ENCODE measurements at regions not wholly inside any gene's neighbourhood (a gene's known extent, or its start where the extent isn't known, plus 50 kb on each side); places are given as distances from the start of the nearest gene placed in this dataset.

DNA sequence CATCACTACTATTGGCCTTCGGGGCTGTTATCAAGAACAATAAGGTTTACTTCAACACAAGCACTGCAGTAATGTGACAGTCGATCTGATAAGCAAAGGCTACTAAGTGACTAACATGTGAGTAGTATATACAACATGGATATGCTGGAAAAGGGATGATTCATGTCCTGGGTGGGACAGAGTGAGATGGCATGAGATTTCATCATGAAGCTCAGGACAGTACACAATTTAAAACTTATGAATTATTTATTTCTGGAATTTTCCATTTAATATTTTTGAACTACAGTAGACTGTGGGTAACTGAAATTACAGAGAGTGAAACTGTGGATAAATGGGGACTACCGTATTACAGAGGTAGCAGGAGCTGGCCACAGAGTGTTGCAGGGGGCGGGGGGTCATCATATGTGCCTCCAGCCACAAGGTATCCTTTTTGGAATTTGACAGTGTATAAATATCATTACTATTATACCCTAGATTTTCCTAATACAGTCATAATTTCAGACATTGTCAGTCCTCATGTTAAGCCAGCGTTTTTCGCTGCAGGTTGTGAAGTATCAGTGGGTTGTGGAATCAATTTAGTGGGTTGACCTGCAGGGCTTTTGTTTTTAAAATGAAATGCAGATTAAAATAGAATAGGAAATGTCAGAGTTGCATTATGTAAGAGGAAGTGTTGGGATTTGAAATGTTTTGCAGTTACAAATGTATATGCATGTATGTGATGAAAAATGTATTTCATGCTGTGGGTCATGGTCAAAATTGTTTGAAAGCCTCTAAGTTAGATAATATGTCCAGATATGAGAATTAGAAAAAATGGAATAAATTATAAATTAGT is 148.0 kb upstream of the NUDT4 start (continued):
- TF ChIP-seq, protein P1, sequence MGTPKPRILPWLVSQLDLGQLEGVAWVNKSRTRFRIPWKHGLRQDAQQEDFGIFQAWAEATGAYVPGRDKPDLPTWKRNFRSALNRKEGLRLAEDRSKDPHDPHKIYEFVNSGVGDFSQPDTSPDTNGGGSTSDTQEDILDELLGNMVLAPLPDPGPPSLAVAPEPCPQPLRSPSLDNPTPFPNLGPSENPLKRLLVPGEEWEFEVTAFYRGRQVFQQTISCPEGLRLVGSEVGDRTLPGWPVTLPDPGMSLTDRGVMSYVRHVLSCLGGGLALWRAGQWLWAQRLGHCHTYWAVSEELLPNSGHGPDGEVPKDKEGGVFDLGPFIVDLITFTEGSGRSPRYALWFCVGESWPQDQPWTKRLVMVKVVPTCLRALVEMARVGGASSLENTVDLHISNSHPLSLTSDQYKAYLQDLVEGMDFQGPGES (IDR thresholded peaks at IDR 0.05; ENCODE audit: low read depth, low read length), result no peak
- TF ChIP-seq RAD21 (IDR thresholded peaks at IDR 0.05; ENCODE audit: low read length), result 0 out of 2 replicates have a peak, but pooled peaks have one; percentile 19
- peak; percentile 33; the same call in 1 of the 2 replicates for TF ChIP-seq GABPA (IDR thresholded peaks at IDR 0.05; ENCODE audit: low read depth)
- peak; percentile 86 for TF ChIP-seq MEF2A (IDR thresholded peaks at IDR 0.05; ENCODE audit: borderline replicate concordance, low read depth)
- TF ChIP-seq EZH2phosphoT487 (IDR thresholded peaks at IDR 0.05; ENCODE audit: borderline replicate concordance, low read depth), result no peak
- peak; percentile 100 for TF ChIP-seq JUND (IDR thresholded peaks at IDR 0.05)
- peak; percentile 84 for TF ChIP-seq CHD2 (IDR thresholded peaks at IDR 0.05; ENCODE audit: low read length, partially characterized antibody)
- TF ChIP-seq EP300 (IDR thresholded peaks at IDR 0.05; ENCODE audit: borderline replicate concordance in 1 of 2, low read depth in 1 of 2, low read length in 1 of 2), result peak; percentile 95 to 99
- TF ChIP-seq POLR2AphosphoS5 (IDR thresholded peaks at IDR 0.05; ENCODE audit: low read depth, low read length), result peak; percentile 96
- peak; percentile 98 for TF ChIP-seq FOSL2 (IDR thresholded peaks at IDR 0.05; ENCODE audit: borderline replicate concordance, low read depth)
- TF ChIP-seq RXRA (IDR thresholded peaks at IDR 0.05; ENCODE audit: borderline replicate concordance, low read depth), result peak; percentile 94
- peak; percentile 91; the same call in 1 of the 2 replicates for TF ChIP-seq SIN3A (IDR thresholded peaks at IDR 0.05; ENCODE audit: borderline replicate concordance, low read depth, low read length)
- peak; percentile 100 for TF ChIP-seq TCF12 (IDR thresholded peaks at IDR 0.05)
- 0 out of 2 replicates have a peak, but pooled peaks have one; percentile 58 for TF ChIP-seq MXI1 (IDR thresholded peaks at IDR 0.05; ENCODE audit: low read depth, low read length)

DNA sequence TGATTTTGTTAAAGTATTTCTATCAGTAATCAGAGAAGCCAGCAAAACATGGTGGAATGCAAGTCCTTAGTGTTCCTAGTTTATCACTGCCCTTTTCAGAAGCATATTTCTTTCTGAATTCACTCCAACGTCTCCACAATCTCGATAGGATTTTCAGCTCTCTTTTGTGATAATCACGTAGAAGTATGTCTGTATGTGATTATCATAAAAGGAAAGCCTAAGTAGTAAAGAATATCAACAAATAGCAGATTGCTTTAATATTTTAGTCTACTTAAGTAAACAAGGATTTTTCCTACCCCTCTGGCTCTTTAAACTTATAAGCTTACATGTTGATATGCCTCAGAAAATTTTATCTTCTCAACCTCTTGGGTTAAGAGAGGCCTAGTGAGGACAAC is 147.4 kb upstream of the NUDT4 start:
- no peak for DNase-seq

More for the DNA sequence above, 147.4 kb upstream of the NUDT4 start:
- WGBS (ENCODE audit: low lambda C conversion rate), result 43% methylated on average over 3 of the region's 3 CpGs
- Histone ChIP-seq H3K4me2 (peak overlapping the region; percentile 59), H3F3A (replicated peaks; ENCODE audit: insufficient read depth) (peaks cover 18% of the 10 kb centered on the region), H4K20me1 (ENCODE audit: insufficient read depth) (no peaks in the 10 kb centered on the region), H3K79me2 (ENCODE audit: insufficient read depth) (no peaks in the 10 kb centered on the region), H3K36me3 (replicated peaks in 1 of 2; ENCODE audit: control insufficient read depth in 1 of 2, insufficient read depth in 2 of 2, low read length in 1 of 2) (peaks cover 0 to 6% of the 10 kb centered on the region in 2 experiments), H2AFZ (ENCODE audit: low read depth) (peak overlapping the region; percentile 66; the same call in 1 of the 2 replicates), H3K27ac (ENCODE audit: low read depth in 2 of 2, low read length in 1 of 2) (peak overlapping the region; percentile 66 to 97; a peak in 3 of 4 replicates), H3K4me3 (ENCODE audit: low read depth in 2 of 2, low read length in 1 of 2) (no peak overlapping the region), H3K27me3 (ENCODE audit: insufficient read depth) (no peaks in the 10 kb centered on the region), H3K9me2 (no peaks in the 10 kb centered on the region), H3K9me3 (peaks cover 17% of the 10 kb centered on the region), H3K4me1 (ENCODE audit: control insufficient read depth in 1 of 2, insufficient read depth in 2 of 2, low read depth in 1 of 2, low read length in 1 of 2) (peaks cover 5 to 13% of the 10 kb centered on the region in 2 experiments), H3K9ac (peak overlapping the region; percentile 41; the same call in 1 of the 2 replicates)
- ChIA-PET CTCF (interaction anchor here (1.2 kb wide), 2 partner anchors 12 to 150 kb away, joined by 3 read pairs; no protein-coding TSS in a partner anchor), POLR2A (no interaction called here)
- TF ChIP-seq NRF1 (IDR thresholded peaks at IDR 0.05; ENCODE audit: low read depth, low read length), result no peak
- no peak for TF ChIP-seq EP300 (IDR thresholded peaks at IDR 0.05; ENCODE audit: borderline replicate concordance in 1 of 2, low read depth in 1 of 2, low read length in 1 of 2)
- TF ChIP-seq, protein P2, sequence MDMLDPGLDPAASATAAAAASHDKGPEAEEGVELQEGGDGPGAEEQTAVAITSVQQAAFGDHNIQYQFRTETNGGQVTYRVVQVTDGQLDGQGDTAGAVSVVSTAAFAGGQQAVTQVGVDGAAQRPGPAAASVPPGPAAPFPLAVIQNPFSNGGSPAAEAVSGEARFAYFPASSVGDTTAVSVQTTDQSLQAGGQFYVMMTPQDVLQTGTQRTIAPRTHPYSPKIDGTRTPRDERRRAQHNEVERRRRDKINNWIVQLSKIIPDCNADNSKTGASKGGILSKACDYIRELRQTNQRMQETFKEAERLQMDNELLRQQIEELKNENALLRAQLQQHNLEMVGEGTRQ (IDR thresholded peaks at IDR 0.05; ENCODE audit: borderline replicate concordance, low read depth, low read length), result no peak
- no peak for TF ChIP-seq TEAD4 (IDR thresholded peaks at IDR 0.05; ENCODE audit: borderline replicate concordance, insufficient read depth)
- TF ChIP-seq, protein P3, sequence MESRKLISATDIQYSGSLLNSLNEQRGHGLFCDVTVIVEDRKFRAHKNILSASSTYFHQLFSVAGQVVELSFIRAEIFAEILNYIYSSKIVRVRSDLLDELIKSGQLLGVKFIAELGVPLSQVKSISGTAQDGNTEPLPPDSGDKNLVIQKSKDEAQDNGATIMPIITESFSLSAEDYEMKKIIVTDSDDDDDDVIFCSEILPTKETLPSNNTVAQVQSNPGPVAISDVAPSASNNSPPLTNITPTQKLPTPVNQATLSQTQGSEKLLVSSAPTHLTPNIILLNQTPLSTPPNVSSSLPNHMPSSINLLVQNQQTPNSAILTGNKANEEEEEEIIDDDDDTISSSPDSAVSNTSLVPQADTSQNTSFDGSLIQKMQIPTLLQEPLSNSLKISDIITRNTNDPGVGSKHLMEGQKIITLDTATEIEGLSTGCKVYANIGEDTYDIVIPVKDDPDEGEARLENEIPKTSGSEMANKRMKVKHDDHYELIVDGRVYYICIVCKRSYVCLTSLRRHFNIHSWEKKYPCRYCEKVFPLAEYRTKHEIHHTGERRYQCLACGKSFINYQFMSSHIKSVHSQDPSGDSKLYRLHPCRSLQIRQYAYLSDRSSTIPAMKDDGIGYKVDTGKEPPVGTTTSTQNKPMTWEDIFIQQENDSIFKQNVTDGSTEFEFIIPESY (IDR thresholded peaks at IDR 0.05; ENCODE audit: borderline replicate concordance, low read depth), result no peak
- TF ChIP-seq GATA2 (CRISPR knock-in tag; IDR thresholded peaks at IDR 0.05), result no peak
- TF ChIP-seq JUND (IDR thresholded peaks at IDR 0.05), result no peak
- TF ChIP-seq SIN3A (IDR thresholded peaks at IDR 0.05; ENCODE audit: borderline replicate concordance, low read depth, low read length), result no peak
- TF ChIP-seq, protein P4, sequence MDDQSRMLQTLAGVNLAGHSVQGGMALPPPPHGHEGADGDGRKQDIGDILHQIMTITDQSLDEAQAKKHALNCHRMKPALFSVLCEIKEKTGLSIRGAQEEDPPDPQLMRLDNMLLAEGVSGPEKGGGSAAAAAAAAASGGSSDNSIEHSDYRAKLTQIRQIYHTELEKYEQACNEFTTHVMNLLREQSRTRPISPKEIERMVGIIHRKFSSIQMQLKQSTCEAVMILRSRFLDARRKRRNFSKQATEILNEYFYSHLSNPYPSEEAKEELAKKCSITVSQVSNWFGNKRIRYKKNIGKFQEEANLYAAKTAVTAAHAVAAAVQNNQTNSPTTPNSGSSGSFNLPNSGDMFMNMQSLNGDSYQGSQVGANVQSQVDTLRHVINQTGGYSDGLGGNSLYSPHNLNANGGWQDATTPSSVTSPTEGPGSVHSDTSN (IDR thresholded peaks at IDR 0.05), result no peak
- no peak for TF ChIP-seq RXRA (IDR thresholded peaks at IDR 0.05; ENCODE audit: borderline replicate concordance, low read depth)
- TF ChIP-seq, protein P5, sequence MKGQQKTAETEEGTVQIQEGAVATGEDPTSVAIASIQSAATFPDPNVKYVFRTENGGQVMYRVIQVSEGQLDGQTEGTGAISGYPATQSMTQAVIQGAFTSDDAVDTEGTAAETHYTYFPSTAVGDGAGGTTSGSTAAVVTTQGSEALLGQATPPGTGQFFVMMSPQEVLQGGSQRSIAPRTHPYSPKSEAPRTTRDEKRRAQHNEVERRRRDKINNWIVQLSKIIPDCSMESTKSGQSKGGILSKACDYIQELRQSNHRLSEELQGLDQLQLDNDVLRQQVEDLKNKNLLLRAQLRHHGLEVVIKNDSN (IDR thresholded peaks at IDR 0.05; ENCODE audit: borderline replicate concordance, low read depth), result no peak

Data from SK-N-SH (cell line).